ENCODE measurements at regions not wholly inside any gene's neighbourhood (a gene's known extent, or its start where the extent isn't known, plus 50 kb on each side); places are given as distances from the start of the nearest gene placed in this dataset.

DNA sequence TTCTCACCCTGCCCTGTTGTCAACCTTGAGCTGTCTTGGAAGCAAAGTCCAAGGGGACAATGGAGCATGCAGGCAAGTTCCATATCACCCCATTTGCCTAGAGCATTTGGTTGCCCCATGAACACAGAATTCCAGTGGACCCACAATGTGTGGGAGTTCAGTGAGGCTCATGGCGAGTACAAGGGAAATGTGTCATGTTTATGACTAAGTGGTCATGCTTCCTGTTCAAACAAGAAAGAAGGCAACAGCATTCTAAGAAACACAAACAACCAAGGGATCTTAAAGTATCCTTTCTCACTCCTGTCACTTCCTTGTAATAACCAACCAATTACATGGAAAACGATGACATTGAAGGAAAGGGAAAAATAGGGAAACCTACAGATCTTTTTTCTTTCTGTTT lies 513.0 kb downstream of the INHBA start:
- DNase-seq (ENCODE audit: low spot score) (no peak), ATAC-seq (no peak)
- Histone ChIP-seq H3K4me3 (no peak overlapping the region), H3K4me2 (no peak overlapping the region), H3K36me3 (ENCODE audit: insufficient read depth) (no peaks in the 10 kb centered on the region), H3F3A (replicated peaks; ENCODE audit: low read depth) (no peaks in the 10 kb centered on the region), H3K79me2 (replicated peaks; ENCODE audit: insufficient read depth) (no peaks in the 10 kb centered on the region), H2AFZ (no peak overlapping the region), H4K20me1 (replicated peaks; ENCODE audit: insufficient read depth) (no peaks in the 10 kb centered on the region), H3K9me2 (ENCODE audit: insufficient read depth) (no peaks in the 10 kb centered on the region), H3K27ac (ENCODE audit: low read depth) (no peak overlapping the region), H3K4me1 (ENCODE audit: insufficient read depth) (0 out of 2 replicates have a peak, but pooled peaks cover 3% of the 10 kb centered on the region), H3K27me3 (ENCODE audit: insufficient read depth) (no peaks in the 10 kb centered on the region)
- no peaks in the 10 kb centered on the region for H3K27me3 Mint-ChIP-seq (ENCODE audit: insufficient read depth, low read depth, poor library complexity)
- no peak overlapping the region for H3K27ac Mint-ChIP-seq
- TF ChIP-seq ZNF114 (CRISPR knock-in tag; IDR thresholded peaks at IDR 0.05) (no peak), EZH2phosphoT487 (IDR thresholded peaks at IDR 0.05; ENCODE audit: unreplicated experiment) (no peak), POLR2AphosphoS5 (IDR thresholded peaks at IDR 0.05; ENCODE audit: low read depth) (no peak), NANOG (IDR thresholded peaks at IDR 0.05; ENCODE audit: borderline replicate concordance) (no peak)
- TF ChIP-seq, protein P1, sequence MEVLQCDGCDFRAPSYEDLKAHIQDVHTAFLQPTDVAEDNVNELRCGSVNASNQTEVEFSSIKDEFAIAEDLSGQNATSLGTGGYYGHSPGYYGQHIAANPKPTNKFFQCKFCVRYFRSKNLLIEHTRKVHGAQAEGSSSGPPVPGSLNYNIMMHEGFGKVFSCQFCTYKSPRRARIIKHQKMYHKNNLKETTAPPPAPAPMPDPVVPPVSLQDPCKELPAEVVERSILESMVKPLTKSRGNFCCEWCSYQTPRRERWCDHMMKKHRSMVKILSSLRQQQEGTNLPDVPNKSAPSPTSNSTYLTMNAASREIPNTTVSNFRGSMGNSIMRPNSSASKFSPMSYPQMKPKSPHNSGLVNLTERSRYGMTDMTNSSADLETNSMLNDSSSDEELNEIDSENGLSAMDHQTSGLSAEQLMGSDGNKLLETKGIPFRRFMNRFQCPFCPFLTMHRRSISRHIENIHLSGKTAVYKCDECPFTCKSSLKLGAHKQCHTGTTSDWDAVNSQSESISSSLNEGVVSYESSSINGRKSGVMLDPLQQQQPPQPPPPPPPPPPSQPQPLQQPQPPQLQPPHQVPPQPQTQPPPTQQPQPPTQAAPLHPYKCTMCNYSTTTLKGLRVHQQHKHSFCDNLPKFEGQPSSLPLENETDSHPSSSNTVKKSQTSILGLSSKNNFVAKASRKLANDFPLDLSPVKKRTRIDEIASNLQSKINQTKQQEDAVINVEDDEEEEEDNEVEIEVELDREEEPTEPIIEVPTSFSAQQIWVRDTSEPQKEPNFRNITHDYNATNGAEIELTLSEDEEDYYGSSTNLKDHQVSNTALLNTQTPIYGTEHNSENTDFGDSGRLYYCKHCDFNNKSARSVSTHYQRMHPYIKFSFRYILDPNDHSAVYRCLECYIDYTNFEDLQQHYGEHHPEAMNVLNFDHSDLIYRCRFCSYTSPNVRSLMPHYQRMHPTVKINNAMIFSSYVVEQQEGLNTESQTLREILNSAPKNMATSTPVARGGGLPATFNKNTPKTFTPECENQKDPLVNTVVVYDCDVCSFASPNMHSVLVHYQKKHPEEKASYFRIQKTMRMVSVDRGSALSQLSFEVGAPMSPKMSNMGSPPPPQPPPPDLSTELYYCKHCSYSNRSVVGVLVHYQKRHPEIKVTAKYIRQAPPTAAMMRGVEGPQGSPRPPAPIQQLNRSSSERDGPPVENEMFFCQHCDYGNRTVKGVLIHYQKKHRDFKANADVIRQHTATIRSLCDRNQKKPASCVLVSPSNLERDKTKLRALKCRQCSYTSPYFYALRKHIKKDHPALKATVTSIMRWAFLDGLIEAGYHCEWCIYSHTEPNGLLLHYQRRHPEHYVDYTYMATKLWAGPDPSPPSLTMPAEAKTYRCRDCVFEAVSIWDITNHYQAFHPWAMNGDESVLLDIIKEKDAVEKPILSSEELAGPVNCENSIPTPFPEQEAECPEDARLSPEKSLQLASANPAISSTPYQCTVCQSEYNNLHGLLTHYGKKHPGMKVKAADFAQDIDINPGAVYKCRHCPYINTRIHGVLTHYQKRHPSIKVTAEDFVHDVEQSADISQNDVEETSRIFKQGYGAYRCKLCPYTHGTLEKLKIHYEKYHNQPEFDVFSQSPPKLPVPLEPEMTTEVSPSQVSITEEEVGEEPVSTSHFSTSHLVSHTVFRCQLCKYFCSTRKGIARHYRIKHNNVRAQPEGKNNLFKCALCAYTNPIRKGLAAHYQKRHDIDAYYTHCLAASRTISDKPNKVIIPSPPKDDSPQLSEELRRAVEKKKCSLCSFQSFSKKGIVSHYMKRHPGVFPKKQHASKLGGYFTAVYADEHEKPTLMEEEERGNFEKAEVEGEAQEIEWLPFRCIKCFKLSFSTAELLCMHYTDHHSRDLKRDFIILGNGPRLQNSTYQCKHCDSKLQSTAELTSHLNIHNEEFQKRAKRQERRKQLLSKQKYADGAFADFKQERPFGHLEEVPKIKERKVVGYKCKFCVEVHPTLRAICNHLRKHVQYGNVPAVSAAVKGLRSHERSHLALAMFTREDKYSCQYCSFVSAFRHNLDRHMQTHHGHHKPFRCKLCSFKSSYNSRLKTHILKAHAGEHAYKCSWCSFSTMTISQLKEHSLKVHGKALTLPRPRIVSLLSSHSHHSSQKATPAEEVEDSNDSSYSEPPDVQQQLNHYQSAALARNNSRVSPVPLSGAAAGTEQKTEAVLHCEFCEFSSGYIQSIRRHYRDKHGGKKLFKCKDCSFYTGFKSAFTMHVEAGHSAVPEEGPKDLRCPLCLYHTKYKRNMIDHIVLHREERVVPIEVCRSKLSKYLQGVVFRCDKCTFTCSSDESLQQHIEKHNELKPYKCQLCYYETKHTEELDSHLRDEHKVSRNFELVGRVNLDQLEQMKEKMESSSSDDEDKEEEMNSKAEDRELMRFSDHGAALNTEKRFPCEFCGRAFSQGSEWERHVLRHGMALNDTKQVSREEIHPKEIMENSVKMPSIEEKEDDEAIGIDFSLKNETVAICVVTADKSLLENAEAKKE (CRISPR knock-in tag; IDR thresholded peaks at IDR 0.05): no peak
- TF ChIP-seq, protein P2, sequence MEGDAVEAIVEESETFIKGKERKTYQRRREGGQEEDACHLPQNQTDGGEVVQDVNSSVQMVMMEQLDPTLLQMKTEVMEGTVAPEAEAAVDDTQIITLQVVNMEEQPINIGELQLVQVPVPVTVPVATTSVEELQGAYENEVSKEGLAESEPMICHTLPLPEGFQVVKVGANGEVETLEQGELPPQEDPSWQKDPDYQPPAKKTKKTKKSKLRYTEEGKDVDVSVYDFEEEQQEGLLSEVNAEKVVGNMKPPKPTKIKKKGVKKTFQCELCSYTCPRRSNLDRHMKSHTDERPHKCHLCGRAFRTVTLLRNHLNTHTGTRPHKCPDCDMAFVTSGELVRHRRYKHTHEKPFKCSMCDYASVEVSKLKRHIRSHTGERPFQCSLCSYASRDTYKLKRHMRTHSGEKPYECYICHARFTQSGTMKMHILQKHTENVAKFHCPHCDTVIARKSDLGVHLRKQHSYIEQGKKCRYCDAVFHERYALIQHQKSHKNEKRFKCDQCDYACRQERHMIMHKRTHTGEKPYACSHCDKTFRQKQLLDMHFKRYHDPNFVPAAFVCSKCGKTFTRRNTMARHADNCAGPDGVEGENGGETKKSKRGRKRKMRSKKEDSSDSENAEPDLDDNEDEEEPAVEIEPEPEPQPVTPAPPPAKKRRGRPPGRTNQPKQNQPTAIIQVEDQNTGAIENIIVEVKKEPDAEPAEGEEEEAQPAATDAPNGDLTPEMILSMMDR (conservative IDR thresholded peaks at IDR 0.05; ENCODE audit: low read depth in 2 of 2): no peak
- TF ChIP-seq, protein P3, sequence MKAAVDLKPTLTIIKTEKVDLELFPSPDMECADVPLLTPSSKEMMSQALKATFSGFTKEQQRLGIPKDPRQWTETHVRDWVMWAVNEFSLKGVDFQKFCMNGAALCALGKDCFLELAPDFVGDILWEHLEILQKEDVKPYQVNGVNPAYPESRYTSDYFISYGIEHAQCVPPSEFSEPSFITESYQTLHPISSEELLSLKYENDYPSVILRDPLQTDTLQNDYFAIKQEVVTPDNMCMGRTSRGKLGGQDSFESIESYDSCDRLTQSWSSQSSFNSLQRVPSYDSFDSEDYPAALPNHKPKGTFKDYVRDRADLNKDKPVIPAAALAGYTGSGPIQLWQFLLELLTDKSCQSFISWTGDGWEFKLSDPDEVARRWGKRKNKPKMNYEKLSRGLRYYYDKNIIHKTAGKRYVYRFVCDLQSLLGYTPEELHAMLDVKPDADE (IDR thresholded peaks at IDR 0.05): no peak
- H3K4me3 Mint-ChIP-seq: no peak overlapping the region
- H3K4me1 Mint-ChIP-seq: peaks cover 5% of the 10 kb centered on the region; the same call in 1 of the 3 replicates
- H3K36me3 Mint-ChIP-seq (ENCODE audit: low read depth): 0 out of 3 replicates have a peak, but pooled peaks cover 3% of the 10 kb centered on the region
- no peaks in the 10 kb centered on the region for H3K9me3 Mint-ChIP-seq

Data from GM23338 (cell line).